ENCODE measurements at regions not wholly inside any gene's neighbourhood (a gene's known extent, or its start where the extent isn't known, plus 50 kb on each side); places are given as distances from the start of the nearest gene placed in this dataset.

GRCh38 chr7:25887795-25888559 lies 264.0 kb upstream of the NFE2L3 start:
- 92 to 99% (median 96%) methylated on average over 2 of the region's 2 CpGs for WGBS, 3 donors
- H3K4me1 ChIP-seq (ENCODE audit: insufficient read depth), result no peaks in the 10 kb centered on the region
- no peaks in the 10 kb centered on the region for H3K9me3 ChIP-seq
- no peaks in the 10 kb centered on the region for H3K27me3 ChIP-seq
- no peaks in the 10 kb centered on the region for H3K36me3 ChIP-seq
- no peak for DNase-seq
- H3K27ac ChIP-seq, result no peak overlapping the region
- no peak overlapping the region for H3K4me3 ChIP-seq
- intact Hi-C loops (cut with DNase I), result loop anchor here in 2 of 4 donors (10.0 kb wide), 3 partner anchors 177 to 1277 kb away; partner anchors contain the start of gene HOXA9 (in 1 of the 2)
- TF ChIP-seq EP300 (IDR thresholded peaks at IDR 0.05) (no peak), POLR2A (IDR thresholded peaks at IDR 0.05) (no peak), CTCF (IDR thresholded peaks at IDR 0.05) (no peak)

GRCh38 chr7:25889765-25890164 lies 262.2 kb upstream of the NFE2L3 start:
- no peaks in the 10 kb centered on the region for H3K9me3 ChIP-seq
- no peaks in the 10 kb centered on the region for H3K27me3 ChIP-seq
- WGBS, 3 donors, result 61 to 64% (median 62%) methylated on average over 7 of the region's 7 CpGs
- H3K4me3 ChIP-seq, result no peak overlapping the region
- intact Hi-C loops (cut with DNase I), result loop anchor here (2.0 to 10.0 kb wide), 11 partner anchors 173 to 1278 kb away; partner anchors contain the start of genes HOXA9 (in 2 of the 4), HOXA3 (in 1 of the 4) and HOXA7 (in 1 of the 4)
- DNase-seq, result no peak
- TF ChIP-seq EP300 (IDR thresholded peaks at IDR 0.05) (no peak), POLR2A (IDR thresholded peaks at IDR 0.05) (no peak), CTCF (IDR thresholded peaks at IDR 0.05) (no peak)
- no peaks in the 10 kb centered on the region for H3K4me1 ChIP-seq (ENCODE audit: insufficient read depth)
- H3K27ac ChIP-seq, result no peak overlapping the region
- no peaks in the 10 kb centered on the region for H3K36me3 ChIP-seq

DNA sequence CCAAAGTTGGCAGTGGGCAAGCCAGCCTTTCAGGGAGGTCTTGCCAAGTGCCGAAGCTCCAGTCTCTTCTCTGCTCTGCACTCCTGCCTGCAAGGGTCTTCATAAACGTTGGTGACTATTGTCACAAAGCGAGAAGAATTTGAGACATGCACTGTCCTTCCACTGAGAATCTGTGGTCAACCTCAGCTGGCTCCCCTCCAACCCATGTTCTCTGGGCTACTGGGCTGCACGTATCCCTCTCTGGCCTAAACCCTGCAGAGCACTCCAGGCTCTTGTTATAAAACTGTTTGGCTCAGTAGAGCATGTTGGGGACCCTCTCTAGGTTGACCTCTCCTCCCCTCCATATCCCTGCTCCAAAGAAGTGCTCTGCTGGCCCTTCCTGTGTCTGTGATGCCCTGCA lies 260.4 kb upstream of the NFE2L3 start:
- H3K27ac ChIP-seq, result no peak overlapping the region
- intact Hi-C loops (cut with DNase I), result loop anchor here in 3 of 4 donors (2.0 to 10.0 kb wide), 8 partner anchors 171 to 1276 kb away; partner anchors contain the start of genes HOXA3 (in 1 of the 3), HOXA7 (in 1 of the 3) and HOXA9 (in 1 of the 3)
- no peak for DNase-seq
- no peaks in the 10 kb centered on the region for H3K27me3 ChIP-seq
- H3K9me3 ChIP-seq, result no peaks in the 10 kb centered on the region
- peaks cover 4% of the 10 kb centered on the region for H3K4me1 ChIP-seq (ENCODE audit: insufficient read depth)
- no peak for TF ChIP-seq POLR2A (IDR thresholded peaks at IDR 0.05)
- TF ChIP-seq EP300 (IDR thresholded peaks at IDR 0.05), result no peak
- no peak for TF ChIP-seq CTCF (IDR thresholded peaks at IDR 0.05)
- WGBS, 3 donors, result 68 to 73% (median 71%) methylated on average over 4 of the region's 4 CpGs
- no peaks in the 10 kb centered on the region for H3K36me3 ChIP-seq
- no peak overlapping the region for H3K4me3 ChIP-seq

GRCh38 chr7:25893436-25893835 lies 258.6 kb upstream of the NFE2L3 start:
- intact Hi-C loops (cut with DNase I), result loop anchor here (2.0 to 10.0 kb wide), 8 partner anchors 169 to 1274 kb away; partner anchors contain the start of genes HOXA3 (in 1 of the 4), HOXA7 (in 1 of the 4) and HOXA9 (in 1 of the 4)
- no peak for DNase-seq
- TF ChIP-seq POLR2A (IDR thresholded peaks at IDR 0.05), result no peak
- TF ChIP-seq EP300 (IDR thresholded peaks at IDR 0.05), result no peak
- no peak for TF ChIP-seq CTCF (IDR thresholded peaks at IDR 0.05)
- H3K4me3 ChIP-seq, result peak overlapping the region; percentile 35
- WGBS, 3 donors, result 3 to 11% (median 11%) methylated on average over 1 of the region's 1 CpG
- H3K9me3 ChIP-seq, result no peaks in the 10 kb centered on the region
- no peaks in the 10 kb centered on the region for H3K36me3 ChIP-seq
- H3K27ac ChIP-seq, result no peak overlapping the region
- H3K27me3 ChIP-seq, result no peaks in the 10 kb centered on the region
- H3K4me1 ChIP-seq (ENCODE audit: insufficient read depth), result peaks cover 6% of the 10 kb centered on the region
